ENCODE measurements at regions not wholly inside any gene's neighbourhood (a gene's known extent, or its start where the extent isn't known, plus 50 kb on each side); places are given as distances from the start of the nearest gene placed in this dataset.

GRCh38 chr10:42973870-42974692 is 102.8 kb upstream of the RET start:
- no peak for DNase-seq

GRCh38 chr10:42974693-42975002 is 102.2 kb upstream of the RET start:
- no peak for DNase-seq

GRCh38 chr10:42975005-42975493 is 101.8 kb upstream of the RET start:
- peak; percentile 29 for DNase-seq

- no peak for DNase-seq
Measured at GRCh38 chr10:42975558-42976340, 101.1 kb upstream of the RET start.

GRCh38 chr10:42976351-42977031 is 100.4 kb upstream of the RET start:
- no peak for DNase-seq

GRCh38 chr10:42977032-42977416 is 99.8 kb upstream of the RET start:
- DNase-seq, result no peak

GRCh38 chr10:42979181-42979580 is 97.7 kb upstream of the RET start:
- DNase-seq, result no peak

GRCh38 chr10:42979721-42980467 is 97.0 kb upstream of the RET start:
- DNase-seq, result no peak

GRCh38 chr10:42980553-42981357 is 96.1 kb upstream of the RET start:
- no peak for DNase-seq

GRCh38 chr10:42981358-42982236 is 95.3 kb upstream of the RET start:
- no peak for DNase-seq

GRCh38 chr10:42982891-42983506 is 93.9 kb upstream of the RET start:
- no peak for DNase-seq

- no peak for DNase-seq
Measured at GRCh38 chr10:42983591-42983990, 93.3 kb upstream of the RET start.

- no peak for DNase-seq
Measured at GRCh38 chr10:42984035-42984610, 92.7 kb upstream of the RET start.

- DNase-seq, result no peak
Measured at GRCh38 chr10:42984761-42985325, 92.0 kb upstream of the RET start.

GRCh38 chr10:42985436-42986316 is 91.2 kb upstream of the RET start:
- DNase-seq, result no peak

- no peak for DNase-seq
Measured at GRCh38 chr10:42986633-42987032, 90.2 kb upstream of the RET start.

GRCh38 chr10:42987121-42987541 is 89.7 kb upstream of the RET start:
- peak; percentile 11 for DNase-seq

- no peak for DNase-seq
Measured at GRCh38 chr10:42987575-42987974, 89.3 kb upstream of the RET start.

- DNase-seq, result no peak
Measured at GRCh38 chr10:42988069-42988468, 88.8 kb upstream of the RET start.

All from GDM1 (cell line).